IMR-90 (cell line): ENCODE measurements at regions not wholly inside any gene's neighbourhood (a gene's known extent, or its start where the extent isn't known, plus 50 kb on each side); places are given as distances from the start of the nearest gene placed in this dataset.

Source experiments
- ATAC-seq: fragments of 200-7000 bp; cut with Tn5 transposase; 2 replicates; pipeline ENCODE4 v1.9.1; 2020; ENCODE audit warnings: low read depth, mild to moderate bottlenecking, moderate library complexity
- BruUV-seq: library from RNA; stranded (reverse); fragments of 400-500 nt; replicated peaks from 2 replicates; lab custom pipeline; 2021; lab: Mats Ljungman, UMichigan
- CTCF ChIA-PET: fragments of 300-600 bp; formaldehyde crosslinking; extraction: SDS; loops from one replicate; lab custom pipeline; 2021; ENCODE audit warnings: antibody characterized with exemption; lab: Yijun Ruan, JAX
- POLR2A ChIA-PET: fragments of 300-600 bp; sonication (Branson Sonifier 250); formaldehyde crosslinking; loops from one replicate; lab custom pipeline; 2022; ENCODE audit warnings: antibody characterized with exemption; ENCODE audit not compliant: unreplicated experiment; lab: Charles Lee
- DNase-seq: peaks from one replicate; pipeline ENCODE4 v3.0.0; 2013
- H2AFZ ChIP-seq: replicated peaks from 2 replicates; pipeline ENCODE3; 2013; ENCODE audit warnings: low read length, mild to moderate bottlenecking; ENCODE audit not compliant: poor library complexity
- H2AK5ac ChIP-seq: 2 replicates; pipeline ENCODE4 v1.6.1; 2013; ENCODE audit warnings: low read depth, low read length, inconsistent platforms
- H2AK9ac ChIP-seq: replicated peaks from 2 replicates; pipeline ENCODE3; 2013; ENCODE audit warnings: mild to moderate bottlenecking, low read depth, low read length, moderate library complexity; ENCODE audit not compliant: poor library complexity
- H2BK120ac ChIP-seq: 2 replicates; pipeline ENCODE4 v1.6.1; 2013; ENCODE audit warnings: low read depth, low read length, inconsistent platforms
- H2BK15ac ChIP-seq: 3 replicates; pipeline ENCODE4 v1.6.1; 2013; ENCODE audit warnings: low read depth, low read length, inconsistent platforms
- H2BK20ac ChIP-seq: 2 replicates; pipeline ENCODE4 v1.6.1; 2013; ENCODE audit warnings: low read depth, mild to moderate bottlenecking, inconsistent platforms, low read length, moderate library complexity
- H2BK5ac ChIP-seq: 2 replicates; pipeline ENCODE4 v1.6.1; 2013; ENCODE audit warnings: mild to moderate bottlenecking, low read depth, low read length, inconsistent platforms; ENCODE audit not compliant: poor library complexity, severe bottlenecking
- H3K14ac ChIP-seq: replicated peaks from 2 replicates; pipeline ENCODE4 v1.6.1; 2013; ENCODE audit warnings: low read depth, low read length, inconsistent platforms
- H3K18ac ChIP-seq: 2 replicates; pipeline ENCODE4 v1.6.1; 2013; ENCODE audit warnings: low read depth, low read length, control low read depth
- H3K23ac ChIP-seq: 2 replicates; pipeline ENCODE4 v1.6.1; 2013; ENCODE audit warnings: low read depth, low read length, inconsistent platforms
- H3K27ac ChIP-seq: 2 replicates; pipeline ENCODE4 v1.5.1; 2013; ENCODE audit warnings: mild to moderate bottlenecking, control low read depth, low read length; ENCODE audit not compliant: insufficient read depth
- H3K27me3 ChIP-seq: 2 replicates; pipeline ENCODE4 v1.6.1; 2013; ENCODE audit warnings: low read length; ENCODE audit not compliant: control insufficient read depth, insufficient read depth
- H3K36me3 ChIP-seq: 2 replicates; pipeline ENCODE4 v1.6.1; 2013; ENCODE audit warnings: low read length, mixed read lengths; ENCODE audit not compliant: control insufficient read depth, insufficient read depth
- H3K4ac ChIP-seq: 2 replicates; pipeline ENCODE4 v1.6.1; 2013; ENCODE audit warnings: low read depth, low read length, inconsistent platforms
- H3K4me1 ChIP-seq: 2 replicates; pipeline ENCODE4 v1.6.1; 2013; ENCODE audit warnings: low read length, mixed read lengths; ENCODE audit not compliant: control insufficient read depth, insufficient read depth
- H3K4me2 ChIP-seq: 2 replicates; pipeline ENCODE4 v1.6.1; 2013; ENCODE audit warnings: low read depth, mild to moderate bottlenecking, control low read depth, low read length, moderate library complexity
- H3K4me3 ChIP-seq: 2 replicates; pipeline ENCODE4 v1.5.1; 2013; ENCODE audit warnings: low read depth, mild to moderate bottlenecking, control low read depth, low read length, moderate library complexity; ENCODE audit not compliant: insufficient read depth
- H3K56ac ChIP-seq: 2 replicates; pipeline ENCODE4 v1.6.1; 2013; ENCODE audit warnings: low read length, inconsistent platforms; ENCODE audit not compliant: insufficient read depth; ENCODE audit errors: extremely low read depth
- H3K79me1 ChIP-seq, 2 experiments: 2 replicates each; pipeline ENCODE4 v1.6.1; 2013; ENCODE audit warnings: low read length in 2 of 2, inconsistent platforms in 1 of 2, low read depth in 1 of 2
- H3K9ac ChIP-seq: 2 replicates; pipeline ENCODE4 v1.6.1; 2013; ENCODE audit warnings: low read depth, low read length, control low read depth
- H3K9me1 ChIP-seq: 2 replicates; pipeline ENCODE4 v1.6.1; 2013; ENCODE audit warnings: low read length, inconsistent platforms; ENCODE audit not compliant: insufficient read depth
- H3K9me3 ChIP-seq: 2 replicates; pipeline ENCODE4 v1.6.1; 2013; ENCODE audit warnings: low read length; ENCODE audit not compliant: control insufficient read depth, insufficient read depth
- H4K20me1 ChIP-seq: 2 replicates; pipeline ENCODE4 v1.6.1; 2013; ENCODE audit warnings: low read length, inconsistent platforms; ENCODE audit not compliant: insufficient read depth
- H4K5ac ChIP-seq: 2 replicates; pipeline ENCODE4 v1.6.1; 2013; ENCODE audit warnings: mild to moderate bottlenecking, low read depth, low read length, control low read depth
- H4K8ac ChIP-seq, 2 experiments: 2 replicates each; pipeline ENCODE4 v1.6.1; 2013; ENCODE audit warnings: low read depth in 2 of 2, low read length in 2 of 2, control low read depth in 1 of 2, inconsistent platforms in 1 of 2
- H4K91ac ChIP-seq: 2 replicates; pipeline ENCODE4 v1.6.1; 2013; ENCODE audit warnings: low read depth, low read length, inconsistent platforms; ENCODE audit not compliant: insufficient read depth
- BHLHE40 ChIP-seq: fragments of 150-350 bp; IDR thresholded peaks from 2 replicates; pipeline ENCODE4 v1.6.1; 2016; ENCODE audit warnings: mild to moderate bottlenecking, low read depth, low read length
- CEBPB ChIP-seq: IDR thresholded peaks from 2 replicates; pipeline ENCODE4 v1.6.1; 2012; ENCODE audit warnings: low read depth, low read length, improper control_type of control experiment
- CHD1 ChIP-seq: IDR thresholded peaks from 2 replicates; pipeline ENCODE4 v1.6.1; 2012; ENCODE audit warnings: low read depth, low read length, improper control_type of control experiment
- FOS ChIP-seq: fragments of 150-350 bp; IDR thresholded peaks from 2 replicates; pipeline ENCODE4 v1.6.1; 2016; ENCODE audit warnings: low read depth, low read length
- MAFK ChIP-seq: IDR thresholded peaks from 2 replicates; pipeline ENCODE4 v1.6.1; 2012; ENCODE audit warnings: low read depth, low read length, improper control_type of control experiment
- MAZ ChIP-seq: IDR thresholded peaks from 2 replicates; pipeline ENCODE4 v1.6.1; 2012; ENCODE audit warnings: low read depth, mild to moderate bottlenecking, low read length, improper control_type of control experiment, moderate library complexity, borderline replicate concordance
- MXI1 ChIP-seq: IDR thresholded peaks from 2 replicates; pipeline ENCODE4 v1.6.1; 2012; ENCODE audit warnings: low read depth, mild to moderate bottlenecking, low read length, moderate library complexity, borderline replicate concordance
- NFE2L2 ChIP-seq: fragments of 150-350 bp; IDR thresholded peaks from 2 replicates; pipeline ENCODE4 v1.6.1; 2016; ENCODE audit warnings: low read depth, mild to moderate bottlenecking, low read length
- POLR2A ChIP-seq: IDR thresholded peaks from 2 replicates; pipeline ENCODE4 v1.6.1; 2012; ENCODE audit warnings: mild to moderate bottlenecking, low read depth, low read length
- RAD21 ChIP-seq: IDR thresholded peaks from 2 replicates; pipeline ENCODE4 v1.6.1; 2012; ENCODE audit warnings: low read length, improper control_type of control experiment
- RCOR1 ChIP-seq: IDR thresholded peaks from 2 replicates; pipeline ENCODE4 v1.6.1; 2012; ENCODE audit warnings: mild to moderate bottlenecking, low read length, improper control_type of control experiment; ENCODE audit not compliant: insufficient replicate concordance
- RFX5 ChIP-seq: IDR thresholded peaks from 2 replicates; pipeline ENCODE4 v1.8.0; 2012; ENCODE audit warnings: low read depth, mild to moderate bottlenecking, low read length, moderate library complexity
- SMC3 ChIP-seq: fragments of 150-350 bp; IDR thresholded peaks from 2 replicates; pipeline ENCODE4 v1.6.1; 2016; ENCODE audit warnings: low read depth, mild to moderate bottlenecking, antibody characterized with exemption, low read length, moderate library complexity
- dilution Hi-C: fragments of 300-500 bp; cut with HindIII; formaldehyde crosslinking; loops from one replicate; pipeline ENCODE4 v1.14.3; 2018; ENCODE audit warnings: low sequenced_read_pairs; ENCODE audit not compliant: unreplicated experiment
- in situ Hi-C: fragments of 300-500 bp; cut with MboI; formaldehyde crosslinking; loops from 3 replicates; pipeline ENCODE4 v1.14.3; 2019; ENCODE audit warnings: low sequenced_read_pairs, inconsistent platforms, mixed read lengths
- intact Hi-C: fragments of 100-400 bp; cut with micrococcal nuclease; formaldehyde crosslinking; loops from 2 replicates; pipeline ENCODE4 v1.10.0; 2022
- TF ChIP-seq, protein P1 (sequence below): fragments of 150-350 bp; IDR thresholded peaks from 2 replicates; pipeline ENCODE4 v1.6.1; 2017; ENCODE audit warnings: mild to moderate bottlenecking, antibody characterized with exemption, low read length, low read depth
- TF ChIP-seq, protein P2 (sequence below): conservative IDR thresholded peaks from 2 replicates; pipeline ENCODE4 v1.5.1; 2012; ENCODE audit warnings: mild to moderate bottlenecking, low read depth, low read length, improper control_type of control experiment
- TF ChIP-seq, protein P3 (sequence below): fragments of 150-350 bp; IDR thresholded peaks from 2 replicates; pipeline ENCODE4 v1.6.1; 2016; ENCODE audit warnings: low read depth, mild to moderate bottlenecking, low read length, moderate library complexity, borderline replicate concordance

DNA sequence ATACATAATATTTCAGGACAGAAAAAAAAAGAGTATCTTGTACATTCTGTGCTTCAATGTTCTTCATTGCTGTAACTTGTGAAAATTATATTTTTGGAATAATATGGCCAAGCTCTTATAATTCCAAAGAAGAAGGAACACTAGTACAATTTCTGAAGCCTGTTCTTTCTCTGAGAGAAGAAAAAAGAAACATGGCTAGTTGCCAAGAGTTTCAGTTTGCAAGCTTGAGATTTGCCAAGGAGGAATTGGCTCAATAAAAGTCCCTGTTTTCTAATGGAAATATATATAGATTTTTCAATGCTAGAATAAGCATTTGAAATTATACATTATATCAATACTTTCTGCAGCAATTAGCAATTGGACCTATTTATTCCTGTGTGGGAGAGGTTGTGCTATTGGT lies 285.2 kb upstream of the NEGR1 start:
- dilution Hi-C loops = no loop called here
- peak; percentile 3 for DNase-seq
- H4K91ac ChIP-seq = no peak overlapping the region

More for the DNA sequence above, 285.2 kb upstream of the NEGR1 start:
- Histone ChIP-seq H3K79me1 (no peaks in the 10 kb centered on the region), H3K4me3 (no peak overlapping the region), H3K18ac (no peak overlapping the region), H4K8ac (no peak overlapping the region), H3K23ac (no peak overlapping the region), H2BK20ac (no peak overlapping the region), H3K27me3 (no peaks in the 10 kb centered on the region), H2AFZ (no peak overlapping the region), H3K36me3 (no peaks in the 10 kb centered on the region), H3K14ac (no peak overlapping the region), H3K9me1 (no peaks in the 10 kb centered on the region), H3K9ac (no peak overlapping the region), H3K56ac (no peak overlapping the region), H3K4ac (no peak overlapping the region), H3K9me3 (no peaks in the 10 kb centered on the region), H4K20me1 (no peaks in the 10 kb centered on the region), H4K5ac (no peak overlapping the region), H2AK9ac (no peak overlapping the region), H2BK120ac (no peak overlapping the region), H2BK5ac (no peak overlapping the region), H2AK5ac (no peak overlapping the region), H3K27ac (no peak overlapping the region), H3K4me2 (no peak overlapping the region), H2BK15ac (no peak overlapping the region), H3K4me1 (no peaks in the 10 kb centered on the region)
- no peak for ATAC-seq
- intact Hi-C loops = no loop called here
- POLR2A ChIA-PET = no interaction called here
- CTCF ChIA-PET = interaction anchor here (2.7 kb wide), 1 partner anchor 10 kb away, joined by 10 read pairs; no protein-coding TSS in a partner anchor
- in situ Hi-C loops = no loop called here
- TF ChIP-seq CHD1 = no peak
- TF ChIP-seq MXI1 = no peak
- TF ChIP-seq CEBPB = no peak
- TF ChIP-seq MAFK = no peak
- TF ChIP-seq RFX5 = no peak
- TF ChIP-seq MAZ = no peak
- TF ChIP-seq, protein P1, sequence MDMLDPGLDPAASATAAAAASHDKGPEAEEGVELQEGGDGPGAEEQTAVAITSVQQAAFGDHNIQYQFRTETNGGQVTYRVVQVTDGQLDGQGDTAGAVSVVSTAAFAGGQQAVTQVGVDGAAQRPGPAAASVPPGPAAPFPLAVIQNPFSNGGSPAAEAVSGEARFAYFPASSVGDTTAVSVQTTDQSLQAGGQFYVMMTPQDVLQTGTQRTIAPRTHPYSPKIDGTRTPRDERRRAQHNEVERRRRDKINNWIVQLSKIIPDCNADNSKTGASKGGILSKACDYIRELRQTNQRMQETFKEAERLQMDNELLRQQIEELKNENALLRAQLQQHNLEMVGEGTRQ = no peak
- TF ChIP-seq NFE2L2 = no peak
- TF ChIP-seq FOS = no peak
- TF ChIP-seq BHLHE40 = no peak
- TF ChIP-seq POLR2A = no peak
- TF ChIP-seq RCOR1 = no peak
- TF ChIP-seq RAD21 = no peak
- TF ChIP-seq SMC3 = no peak
- TF ChIP-seq, protein P2, sequence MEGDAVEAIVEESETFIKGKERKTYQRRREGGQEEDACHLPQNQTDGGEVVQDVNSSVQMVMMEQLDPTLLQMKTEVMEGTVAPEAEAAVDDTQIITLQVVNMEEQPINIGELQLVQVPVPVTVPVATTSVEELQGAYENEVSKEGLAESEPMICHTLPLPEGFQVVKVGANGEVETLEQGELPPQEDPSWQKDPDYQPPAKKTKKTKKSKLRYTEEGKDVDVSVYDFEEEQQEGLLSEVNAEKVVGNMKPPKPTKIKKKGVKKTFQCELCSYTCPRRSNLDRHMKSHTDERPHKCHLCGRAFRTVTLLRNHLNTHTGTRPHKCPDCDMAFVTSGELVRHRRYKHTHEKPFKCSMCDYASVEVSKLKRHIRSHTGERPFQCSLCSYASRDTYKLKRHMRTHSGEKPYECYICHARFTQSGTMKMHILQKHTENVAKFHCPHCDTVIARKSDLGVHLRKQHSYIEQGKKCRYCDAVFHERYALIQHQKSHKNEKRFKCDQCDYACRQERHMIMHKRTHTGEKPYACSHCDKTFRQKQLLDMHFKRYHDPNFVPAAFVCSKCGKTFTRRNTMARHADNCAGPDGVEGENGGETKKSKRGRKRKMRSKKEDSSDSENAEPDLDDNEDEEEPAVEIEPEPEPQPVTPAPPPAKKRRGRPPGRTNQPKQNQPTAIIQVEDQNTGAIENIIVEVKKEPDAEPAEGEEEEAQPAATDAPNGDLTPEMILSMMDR = no peak
- TF ChIP-seq, protein P3, sequence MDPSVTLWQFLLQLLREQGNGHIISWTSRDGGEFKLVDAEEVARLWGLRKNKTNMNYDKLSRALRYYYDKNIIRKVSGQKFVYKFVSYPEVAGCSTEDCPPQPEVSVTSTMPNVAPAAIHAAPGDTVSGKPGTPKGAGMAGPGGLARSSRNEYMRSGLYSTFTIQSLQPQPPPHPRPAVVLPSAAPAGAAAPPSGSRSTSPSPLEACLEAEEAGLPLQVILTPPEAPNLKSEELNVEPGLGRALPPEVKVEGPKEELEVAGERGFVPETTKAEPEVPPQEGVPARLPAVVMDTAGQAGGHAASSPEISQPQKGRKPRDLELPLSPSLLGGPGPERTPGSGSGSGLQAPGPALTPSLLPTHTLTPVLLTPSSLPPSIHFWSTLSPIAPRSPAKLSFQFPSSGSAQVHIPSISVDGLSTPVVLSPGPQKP = no peak
- no TSS peak for BruUV-seq
